ENCODE measurements at regions not wholly inside any gene's neighbourhood (a gene's known extent, or its start where the extent isn't known, plus 50 kb on each side); places are given as distances from the start of the nearest gene placed in this dataset.

DNA sequence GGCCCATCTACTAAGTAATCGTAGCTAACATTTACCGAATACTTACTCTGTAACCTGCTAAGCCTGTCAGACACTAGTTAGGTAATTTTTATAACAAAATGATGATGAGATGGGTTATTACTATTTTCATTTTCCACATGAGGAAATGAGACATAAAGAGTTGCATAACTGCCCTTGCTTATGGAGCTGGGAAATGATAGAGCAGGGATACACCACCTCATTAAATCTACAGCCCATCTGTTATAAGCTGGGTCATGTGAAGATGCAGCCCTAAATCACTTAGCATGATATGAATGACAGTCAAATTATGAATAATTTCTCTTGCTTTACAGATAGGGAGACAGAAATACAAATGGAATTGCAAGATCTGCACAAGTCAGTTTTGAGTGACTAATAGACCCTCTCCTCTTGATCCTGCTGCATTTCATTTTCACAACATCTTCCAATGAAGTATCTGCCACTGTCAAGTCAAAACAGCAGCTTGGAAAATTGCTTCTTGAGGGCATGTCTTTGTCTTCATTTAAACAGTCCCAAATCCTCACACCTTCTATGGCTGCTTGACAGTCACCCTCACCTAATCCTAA is 364.7 kb downstream of the PRELID2 start:
- TF ChIP-seq POLR2AphosphoS5 (IDR thresholded peaks at IDR 0.05; ENCODE audit: low read depth, low read length) (no peak), SIN3A (IDR thresholded peaks at IDR 0.05; ENCODE audit: borderline replicate concordance, insufficient read depth, low read length) (no peak), FOXP2 (optimal IDR thresholded peaks at IDR 0.05; ENCODE audit: borderline replicate concordance, extremely low read depth, extremely low read length, insufficient read depth) (no peak), TAF1 (IDR thresholded peaks at IDR 0.05; ENCODE audit: borderline replicate concordance, insufficient read depth, low read length) (no peak)
- TF ChIP-seq, protein P1, sequence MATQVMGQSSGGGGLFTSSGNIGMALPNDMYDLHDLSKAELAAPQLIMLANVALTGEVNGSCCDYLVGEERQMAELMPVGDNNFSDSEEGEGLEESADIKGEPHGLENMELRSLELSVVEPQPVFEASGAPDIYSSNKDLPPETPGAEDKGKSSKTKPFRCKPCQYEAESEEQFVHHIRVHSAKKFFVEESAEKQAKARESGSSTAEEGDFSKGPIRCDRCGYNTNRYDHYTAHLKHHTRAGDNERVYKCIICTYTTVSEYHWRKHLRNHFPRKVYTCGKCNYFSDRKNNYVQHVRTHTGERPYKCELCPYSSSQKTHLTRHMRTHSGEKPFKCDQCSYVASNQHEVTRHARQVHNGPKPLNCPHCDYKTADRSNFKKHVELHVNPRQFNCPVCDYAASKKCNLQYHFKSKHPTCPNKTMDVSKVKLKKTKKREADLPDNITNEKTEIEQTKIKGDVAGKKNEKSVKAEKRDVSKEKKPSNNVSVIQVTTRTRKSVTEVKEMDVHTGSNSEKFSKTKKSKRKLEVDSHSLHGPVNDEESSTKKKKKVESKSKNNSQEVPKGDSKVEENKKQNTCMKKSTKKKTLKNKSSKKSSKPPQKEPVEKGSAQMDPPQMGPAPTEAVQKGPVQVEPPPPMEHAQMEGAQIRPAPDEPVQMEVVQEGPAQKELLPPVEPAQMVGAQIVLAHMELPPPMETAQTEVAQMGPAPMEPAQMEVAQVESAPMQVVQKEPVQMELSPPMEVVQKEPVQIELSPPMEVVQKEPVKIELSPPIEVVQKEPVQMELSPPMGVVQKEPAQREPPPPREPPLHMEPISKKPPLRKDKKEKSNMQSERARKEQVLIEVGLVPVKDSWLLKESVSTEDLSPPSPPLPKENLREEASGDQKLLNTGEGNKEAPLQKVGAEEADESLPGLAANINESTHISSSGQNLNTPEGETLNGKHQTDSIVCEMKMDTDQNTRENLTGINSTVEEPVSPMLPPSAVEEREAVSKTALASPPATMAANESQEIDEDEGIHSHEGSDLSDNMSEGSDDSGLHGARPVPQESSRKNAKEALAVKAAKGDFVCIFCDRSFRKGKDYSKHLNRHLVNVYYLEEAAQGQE (IDR thresholded peaks at IDR 0.05; ENCODE audit: insufficient read depth in 1 of 2, low read depth in 2 of 2, low read length in 2 of 2): no peak

DNA sequence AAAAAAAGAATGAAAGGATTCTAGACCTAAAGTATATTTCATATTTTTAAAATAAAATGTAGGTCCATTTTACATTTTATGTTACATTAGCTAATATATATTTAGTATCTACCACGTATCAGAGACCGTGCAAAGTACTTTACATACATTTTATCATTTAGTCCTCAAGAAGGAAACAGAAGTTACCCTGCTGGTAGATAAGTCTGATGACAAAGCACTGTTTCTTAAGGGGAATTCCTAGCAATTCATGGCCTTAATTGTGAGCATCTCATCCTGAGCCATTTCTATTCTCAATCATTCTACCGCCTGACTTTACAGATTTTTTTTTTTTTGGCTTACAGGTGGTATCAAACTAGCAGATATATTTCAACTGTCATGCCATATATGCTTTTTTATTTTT is 367.7 kb downstream of the PRELID2 start:
- no peak for TF ChIP-seq TAF1 (IDR thresholded peaks at IDR 0.05; ENCODE audit: borderline replicate concordance, insufficient read depth, low read length)
- TF ChIP-seq SIN3A (IDR thresholded peaks at IDR 0.05; ENCODE audit: borderline replicate concordance, insufficient read depth, low read length): no peak
- TF ChIP-seq, protein P1 (IDR thresholded peaks at IDR 0.05; ENCODE audit: insufficient read depth in 1 of 2, low read depth in 2 of 2, low read length in 2 of 2): no peak
- no peak for TF ChIP-seq POLR2AphosphoS5 (IDR thresholded peaks at IDR 0.05; ENCODE audit: low read depth, low read length)
- TF ChIP-seq FOXP2 (optimal IDR thresholded peaks at IDR 0.05; ENCODE audit: borderline replicate concordance, extremely low read depth, extremely low read length, insufficient read depth): no peak

DNA sequence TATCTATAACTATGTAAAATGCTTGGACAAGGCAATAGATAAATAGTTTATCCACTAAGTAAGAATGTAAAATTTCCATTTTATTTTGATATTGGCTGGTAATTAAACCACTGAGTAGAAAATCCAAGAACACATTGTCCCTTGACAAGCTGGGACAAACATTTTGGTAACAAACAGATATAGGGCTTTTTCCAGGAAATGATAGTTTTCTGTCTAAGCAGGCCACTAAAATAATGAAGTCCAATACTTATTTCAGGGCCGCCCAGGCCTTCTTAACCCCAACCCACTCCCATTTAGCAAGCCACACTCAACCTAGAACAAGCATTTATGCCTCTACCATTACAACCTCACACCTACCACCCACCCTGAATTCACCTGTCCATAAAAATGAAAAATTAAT is 368.6 kb downstream of the PRELID2 start:
- TF ChIP-seq, protein P1 (IDR thresholded peaks at IDR 0.05; ENCODE audit: insufficient read depth in 1 of 2, low read depth in 2 of 2, low read length in 2 of 2): no peak
- TF ChIP-seq POLR2AphosphoS5 (IDR thresholded peaks at IDR 0.05; ENCODE audit: low read depth, low read length): no peak

DNA sequence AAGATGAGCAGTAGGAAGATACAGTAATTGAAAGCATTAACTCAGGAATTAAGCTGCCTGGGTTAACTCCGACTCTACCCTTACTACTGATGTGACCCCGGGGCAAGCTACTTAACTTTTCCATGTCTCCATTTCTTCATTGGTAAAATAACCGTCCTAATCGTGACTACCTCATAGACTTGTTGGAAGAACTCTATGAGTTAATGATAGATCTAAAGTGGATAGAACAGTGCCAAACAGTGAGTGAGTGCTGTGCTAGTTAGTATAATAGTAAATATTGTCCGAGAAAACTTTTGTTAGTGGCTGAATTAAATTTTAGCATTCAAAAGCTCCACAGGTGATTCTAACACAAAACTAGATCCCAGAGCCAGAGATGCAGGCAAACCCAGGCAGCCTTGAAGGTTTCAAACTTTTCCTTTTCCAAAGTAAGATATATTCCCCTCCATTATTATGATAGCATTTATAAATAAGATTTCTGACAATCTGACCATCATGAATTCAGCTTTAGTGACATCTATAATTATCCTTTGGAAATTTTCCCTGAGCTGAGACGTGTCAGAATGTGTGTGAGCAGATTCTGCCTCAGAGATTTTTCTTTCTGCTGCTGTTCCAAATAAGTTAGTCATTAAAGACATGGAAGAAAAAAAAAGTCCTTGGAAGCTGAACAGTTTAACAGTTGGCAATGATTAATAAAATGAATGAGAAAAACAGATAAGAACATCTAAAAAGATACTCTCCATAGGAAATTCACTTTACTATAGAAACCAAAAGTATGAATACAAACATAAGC is 369.5 kb downstream of the PRELID2 start:
- TF ChIP-seq SIN3A (IDR thresholded peaks at IDR 0.05; ENCODE audit: borderline replicate concordance, insufficient read depth, low read length) (no peak), TAF1 (IDR thresholded peaks at IDR 0.05; ENCODE audit: borderline replicate concordance, insufficient read depth, low read length) (no peak), FOXP2 (optimal IDR thresholded peaks at IDR 0.05; ENCODE audit: borderline replicate concordance, extremely low read depth, extremely low read length, insufficient read depth) (no peak), POLR2AphosphoS5 (IDR thresholded peaks at IDR 0.05; ENCODE audit: low read depth, low read length) (no peak)
- TF ChIP-seq, protein P1 (IDR thresholded peaks at IDR 0.05; ENCODE audit: insufficient read depth in 1 of 2, low read depth in 2 of 2, low read length in 2 of 2): no peak
